ENCODE measurements at regions not wholly inside any gene's neighbourhood (a gene's known extent, or its start where the extent isn't known, plus 50 kb on each side); places are given as distances from the start of the nearest gene placed in this dataset.

GRCh38 chr12:63090716-63091115, 60.3 kb downstream of the AVPR1A start:
- Mint-ChIP-seq H3K4me3 (no peak overlapping the region), H3K27me3 (ENCODE audit: insufficient read depth, low read depth) (peaks cover 3% of the 10 kb centered on the region), H3K36me3 (no peaks in the 10 kb centered on the region), H3K9me3 (peaks cover 5% of the 10 kb centered on the region), H3K27ac (no peak overlapping the region), H3K4me1 (peaks cover 8% of the 10 kb centered on the region)
- Histone ChIP-seq H3K9me3 (ENCODE audit: low read depth) (no peaks in the 10 kb centered on the region), H3K36me3 (no peaks in the 10 kb centered on the region), H3K4me1 (no peaks in the 10 kb centered on the region), H3K9ac (no peak overlapping the region), H3K79me2 (ENCODE audit: low read depth) (no peaks in the 10 kb centered on the region), H3K27ac (no peak overlapping the region), H2AFZ (replicated peaks) (no peak overlapping the region), H3F3A (ENCODE audit: low read depth) (no peaks in the 10 kb centered on the region), H4K20me1 (ENCODE audit: low read depth) (no peaks in the 10 kb centered on the region), H3K27me3 (no peaks in the 10 kb centered on the region), H3K4me2 (no peak overlapping the region), H3K4me3 (no peak overlapping the region)
- TF ChIP-seq EZH2phosphoT487 (IDR thresholded peaks at IDR 0.05): no peak
- TF ChIP-seq CTCF (IDR thresholded peaks at IDR 0.05): no peak
- TF ChIP-seq EZH2 (IDR thresholded peaks at IDR 0.05): no peak
- no peak for DNase-seq (ENCODE audit: low spot score)

GRCh38 chr12:63086149-63086915, 64.7 kb downstream of the AVPR1A start:
- no peak for TF ChIP-seq EZH2 (IDR thresholded peaks at IDR 0.05)
- TF ChIP-seq EZH2phosphoT487 (IDR thresholded peaks at IDR 0.05): no peak
- no peak for TF ChIP-seq CTCF (IDR thresholded peaks at IDR 0.05)
- Histone ChIP-seq H3K27me3 (no peaks in the 10 kb centered on the region), H3F3A (ENCODE audit: low read depth) (no peaks in the 10 kb centered on the region), H4K20me1 (ENCODE audit: low read depth) (no peaks in the 10 kb centered on the region), H3K4me3 (no peak overlapping the region), H3K27ac (no peak overlapping the region), H3K4me2 (no peak overlapping the region), H3K4me1 (peaks cover 9% of the 10 kb centered on the region), H3K79me2 (ENCODE audit: low read depth) (no peaks in the 10 kb centered on the region), H3K36me3 (no peaks in the 10 kb centered on the region), H3K9me3 (ENCODE audit: low read depth) (no peaks in the 10 kb centered on the region), H2AFZ (replicated peaks) (peak overlapping the region; percentile 60), H3K9ac (no peak overlapping the region)
- no peaks in the 10 kb centered on the region for H3K36me3 Mint-ChIP-seq
- peaks cover 10% of the 10 kb centered on the region for H3K4me1 Mint-ChIP-seq
- H3K27me3 Mint-ChIP-seq (ENCODE audit: insufficient read depth, low read depth): peaks cover 3% of the 10 kb centered on the region
- H3K4me3 Mint-ChIP-seq: no peak overlapping the region
- peaks cover 5% of the 10 kb centered on the region for H3K9me3 Mint-ChIP-seq
- no peak overlapping the region for H3K27ac Mint-ChIP-seq
- no peak for DNase-seq (ENCODE audit: low spot score)

GRCh38 chr12:63085120-63085519, 65.9 kb downstream of the AVPR1A start:
- H4K20me1 ChIP-seq (ENCODE audit: low read depth): no peaks in the 10 kb centered on the region
- H3F3A ChIP-seq (ENCODE audit: low read depth): no peaks in the 10 kb centered on the region
- H3K4me3 Mint-ChIP-seq: no peak overlapping the region
- H3K79me2 ChIP-seq (ENCODE audit: low read depth): no peaks in the 10 kb centered on the region
- H3K9ac ChIP-seq: no peak overlapping the region
- H3K9me3 ChIP-seq (ENCODE audit: low read depth): no peaks in the 10 kb centered on the region
- DNase-seq (ENCODE audit: low spot score): no peak
- no peak overlapping the region for H3K4me3 ChIP-seq
- no peaks in the 10 kb centered on the region for H3K36me3 Mint-ChIP-seq
- H3K27ac ChIP-seq: no peak overlapping the region
- H3K9me3 Mint-ChIP-seq: peaks cover 5% of the 10 kb centered on the region
- no peaks in the 10 kb centered on the region for H3K27me3 ChIP-seq
- peak overlapping the region; percentile 9 for H3K4me2 ChIP-seq
- H3K27me3 Mint-ChIP-seq (ENCODE audit: insufficient read depth, low read depth): peaks cover 3% of the 10 kb centered on the region
- H3K27ac Mint-ChIP-seq: peak overlapping the region; percentile 13
- peaks cover 9% of the 10 kb centered on the region for H3K4me1 ChIP-seq
- no peaks in the 10 kb centered on the region for H3K36me3 ChIP-seq
- peaks cover 8% of the 10 kb centered on the region for H3K4me1 Mint-ChIP-seq
- TF ChIP-seq CTCF (IDR thresholded peaks at IDR 0.05) (no peak), EZH2 (IDR thresholded peaks at IDR 0.05) (no peak), EZH2phosphoT487 (IDR thresholded peaks at IDR 0.05) (no peak)
- H2AFZ ChIP-seq (replicated peaks): peak overlapping the region; percentile 53
